AG04449 (cell line): ENCODE measurements at regions not wholly inside any gene's neighbourhood (a gene's known extent, or its start where the extent isn't known, plus 50 kb on each side); places are given as distances from the start of the nearest gene placed in this dataset.

Experiments
- CTCF ChIA-PET: fragments of 350-600 bp; formaldehyde crosslinking; extraction: SDS; loops from one replicate; lab custom pipeline; 2021; ENCODE audit warnings: antibody characterized with exemption; lab: Yijun Ruan, JAX
- POLR2A ChIA-PET: fragments of 400-600, 350-600 bp; formaldehyde crosslinking; extraction: SDS; loops from one replicate; lab custom pipeline; 2020; ENCODE audit warnings: antibody characterized with exemption, inconsistent platforms; lab: Yijun Ruan, JAX
- DNase-seq: peaks from one replicate; pipeline ENCODE4 v3.0.0-alpha.2; 2010; ENCODE audit warnings: low read depth, low spot score
- H3K4me3 ChIP-seq: 2 replicates; pipeline ENCODE4 v1.5.1; 2011; ENCODE audit warnings: low read depth, mild to moderate bottlenecking, control low read depth, low read length
- CTCF ChIP-seq: IDR thresholded peaks from one replicate; pipeline ENCODE4 v1.5.1; 2011; ENCODE audit warnings: mild to moderate bottlenecking, moderate library complexity, low read length, control low read depth, inconsistent platforms; ENCODE audit not compliant: insufficient read depth; ENCODE audit errors: missing control alignments

GRCh38 chr20:21836346-21836745, 130.9 kb downstream of the PAX1 start:
- ChIA-PET POLR2A (no interaction called here), CTCF (no interaction called here)
- TF ChIP-seq CTCF = no peak
- DNase-seq = no peak
- H3K4me3 ChIP-seq = no peak overlapping the region

- TF ChIP-seq CTCF = no peak
- CTCF ChIA-PET = no interaction called here
- no peak overlapping the region for H3K4me3 ChIP-seq
- no peak for DNase-seq
- POLR2A ChIA-PET = no interaction called here
Measured at GRCh38 chr20:21835042-21835441, 129.6 kb downstream of the PAX1 start.

GRCh38 chr20:21832442-21833385, 127.2 kb downstream of the PAX1 start:
- no peak for DNase-seq
- ChIA-PET CTCF (no interaction called here), POLR2A (no interaction called here)
- TF ChIP-seq CTCF = no peak
- H3K4me3 ChIP-seq = no peak overlapping the region

GRCh38 chr20:21826976-21827375, 121.5 kb downstream of the PAX1 start:
- ChIA-PET CTCF (no interaction called here), POLR2A (no interaction called here)
- no peak for TF ChIP-seq CTCF
- no peak overlapping the region for H3K4me3 ChIP-seq
- no peak for DNase-seq

- POLR2A ChIA-PET = no interaction called here
- no peak overlapping the region for H3K4me3 ChIP-seq
- no peak for DNase-seq
- TF ChIP-seq CTCF = no peak
- CTCF ChIA-PET = no interaction called here
Measured at GRCh38 chr20:21821358-21821757, 115.9 kb downstream of the PAX1 start.

GRCh38 chr20:21820688-21821087, 115.2 kb downstream of the PAX1 start:
- ChIA-PET CTCF (no interaction called here), POLR2A (no interaction called here)
- no peak for DNase-seq
- H3K4me3 ChIP-seq = no peak overlapping the region
- no peak for TF ChIP-seq CTCF
